Caco-2 (cell line): ENCODE measurements at regions not wholly inside any gene's neighbourhood (a gene's known extent, or its start where the extent isn't known, plus 50 kb on each side); places are given as distances from the start of the nearest gene placed in this dataset.
"Not testable (repeated sequence)": the region's sequence is repeated elsewhere in the genome, so short reads cannot be mapped to it uniquely, and the experiment has no call there.

Experiments
- BruUV-seq: library from RNA; stranded (reverse); fragments of 400-500 nt; replicated peaks from 2 replicates; lab custom pipeline; 2021; lab: Mats Ljungman, UMichigan
- CTCF ChIA-PET: fragments of 300-600 bp; sonication (Branson Sonifier 250); formaldehyde crosslinking; loops from one replicate; lab custom pipeline; 2022; ENCODE audit warnings: antibody characterized with exemption; lab: Charles Lee
- POLR2A ChIA-PET: fragments of 300-600 bp; sonication (Branson Sonifier 250); formaldehyde crosslinking; loops from one replicate; lab custom pipeline; 2022; ENCODE audit warnings: antibody characterized with exemption; lab: Charles Lee
- DNase-seq, 2 experiments: peaks; one replicate each; pipeline versions ENCODE4 v3.0.0 to v3.0.0-alpha.2; 2020 to 2022
- H3K27me3 ChIP-seq: replicated peaks from 2 replicates; pipeline ENCODE4 v1.6.0; 2011; ENCODE audit warnings: low read length; ENCODE audit not compliant: control insufficient read depth, insufficient read depth
- H3K36me3 ChIP-seq: 2 replicates; pipeline ENCODE4 v1.5.1; 2011; ENCODE audit warnings: low read length; ENCODE audit not compliant: control insufficient read depth, insufficient read depth
- H3K4me1 ChIP-seq: fragments of 250-450 bp; sonication (Bioruptor Pico); 2 replicates; pipeline ENCODE4 v1.5.1; 2020; ENCODE audit warnings: mild to moderate bottlenecking
- H3K4me3 ChIP-seq: 2 replicates; pipeline ENCODE4 v1.5.1; 2011; ENCODE audit warnings: low read depth, mild to moderate bottlenecking, control low read depth, low read length
- H3K9me3 ChIP-seq: fragments of 250-450 bp; sonication (Bioruptor Pico); 2 replicates; pipeline ENCODE4 v1.5.1; 2020; ENCODE audit warnings: mild to moderate bottlenecking, moderate library complexity
- H3K27ac Mint-ChIP-seq: one replicate; pipeline ENCODE4 v1.8.0; 2022; ENCODE audit warnings: mixed read lengths; ENCODE audit not compliant: unreplicated experiment
- H3K27me3 Mint-ChIP-seq: one replicate; pipeline ENCODE4 v1.8.0; 2022; ENCODE audit warnings: mixed read lengths; ENCODE audit not compliant: insufficient read depth, unreplicated experiment
- H3K36me3 Mint-ChIP-seq: one replicate; pipeline ENCODE4 v1.8.0; 2022; ENCODE audit warnings: mild to moderate bottlenecking, mixed read lengths; ENCODE audit not compliant: insufficient read depth, unreplicated experiment
- H3K4me1 Mint-ChIP-seq: one replicate; pipeline ENCODE4 v1.8.0; 2022; ENCODE audit warnings: low read depth, mixed read lengths; ENCODE audit not compliant: unreplicated experiment
- H3K4me3 Mint-ChIP-seq: one replicate; pipeline ENCODE4 v1.8.0; 2022; ENCODE audit warnings: mild to moderate bottlenecking, moderate library complexity, mixed read lengths; ENCODE audit not compliant: unreplicated experiment
- H3K9me3 Mint-ChIP-seq: one replicate; pipeline ENCODE4 v1.8.0; 2022; ENCODE audit warnings: mixed read lengths; ENCODE audit not compliant: unreplicated experiment
- CTCF ChIP-seq, 2 experiments: fragments of 200-600 bp in 1 of 2; IDR thresholded peaks; 1 replicate in 1 of 2; 2 replicates in 1 of 2; pipeline versions ENCODE4 v1.5.1 to v1.8.0; 2011 to 2022; ENCODE audit warnings: antibody characterized with exemption in 1 of 2, control low read depth in 1 of 2, inconsistent platforms in 1 of 2, low read depth in 1 of 2, low read length in 1 of 2, mild to moderate bottlenecking in 1 of 2, moderate library complexity in 1 of 2; ENCODE audit not compliant: insufficient read depth in 1 of 2, severe bottlenecking in 1 of 2, unreplicated experiment in 1 of 2
- intact Hi-C: fragments of 100-400 bp; cut with micrococcal nuclease; formaldehyde crosslinking; loops from one replicate; pipeline ENCODE4 v1.10.0; 2022; ENCODE audit not compliant: unreplicated experiment

GRCh38 chr7:149666360-149666945 is 106.9 kb downstream of the ZNF467 start:
- Histone ChIP-seq H3K4me3 (no peak overlapping the region), H3K4me1 (no peaks in the 10 kb centered on the region), H3K9me3 (no peaks in the 10 kb centered on the region), H3K36me3 (no peaks in the 10 kb centered on the region), H3K27me3 (no peaks in the 10 kb centered on the region; the same call in 1 of the 2 replicates)
- H3K36me3 Mint-ChIP-seq, result no peaks in the 10 kb centered on the region
- POLR2A ChIA-PET, result no interaction called here
- intact Hi-C loops, result no loop called here
- H3K4me3 Mint-ChIP-seq, result no peak overlapping the region
- no peaks in the 10 kb centered on the region for H3K9me3 Mint-ChIP-seq
- H3K4me1 Mint-ChIP-seq, result no peaks in the 10 kb centered on the region
- BruUV-seq, result no TSS peak
- H3K27ac Mint-ChIP-seq, result no peak overlapping the region
- peaks cover 10% of the 10 kb centered on the region for H3K27me3 Mint-ChIP-seq
- no peak for DNase-seq
- TF ChIP-seq CTCF (IDR thresholded peaks at IDR 0.05; ENCODE audit: insufficient read depth in 1 of 2, low read depth in 1 of 2, low read length in 1 of 2, severe bottlenecking in 1 of 2, unreplicated experiment in 1 of 2), result no peak
- CTCF ChIA-PET, result interaction anchor here (0.7 to 0.9 kb wide), 2 partner anchors 64 to 76 kb away, joined by 4 to 5 read pairs; no protein-coding TSS in a partner anchor

GRCh38 chr7:149665618-149666017 is 107.8 kb downstream of the ZNF467 start:
- POLR2A ChIA-PET, H3K4me3 Mint-ChIP-seq, H3K4me3 ChIP-seq, H3K9me3 Mint-ChIP-seq, CTCF ChIA-PET, H3K36me3 Mint-ChIP-seq, H3K4me1 ChIP-seq, H3K4me1 Mint-ChIP-seq, BruUV-seq, H3K36me3 ChIP-seq, intact Hi-C loops, H3K27ac Mint-ChIP-seq, DNase-seq, H3K27me3 ChIP-seq, H3K9me3 ChIP-seq: not testable (repeated sequence)
- H3K27me3 Mint-ChIP-seq, result peaks cover 15% of the 10 kb centered on the region

GRCh38 chr7:149664666-149665065 is 108.7 kb downstream of the ZNF467 start:
- ChIA-PET CTCF (no interaction called here), POLR2A (no interaction called here)
- Mint-ChIP-seq H3K4me1 (no peaks in the 10 kb centered on the region), H3K27me3 (peaks cover 15% of the 10 kb centered on the region), H3K4me3 (no peak overlapping the region), H3K9me3 (no peaks in the 10 kb centered on the region), H3K27ac (no peak overlapping the region), H3K36me3 (no peaks in the 10 kb centered on the region)
- Histone ChIP-seq H3K9me3 (no peaks in the 10 kb centered on the region), H3K27me3 (no peaks in the 10 kb centered on the region), H3K4me1 (no peaks in the 10 kb centered on the region), H3K4me3 (no peak overlapping the region), H3K36me3 (no peaks in the 10 kb centered on the region)
- DNase-seq, result no peak
- no TSS peak for BruUV-seq
- intact Hi-C loops, result no loop called here
- TF ChIP-seq CTCF (IDR thresholded peaks at IDR 0.05; ENCODE audit: insufficient read depth in 1 of 2, low read depth in 1 of 2, low read length in 1 of 2, severe bottlenecking in 1 of 2, unreplicated experiment in 1 of 2), result no peak
